GM19238 (cell line): ENCODE measurements at regions not wholly inside any gene's neighbourhood (a gene's known extent, or its start where the extent isn't known, plus 50 kb on each side); places are given as distances from the start of the nearest gene placed in this dataset.
"Not testable (repeated sequence)": the region's sequence is repeated elsewhere in the genome, so short reads cannot be mapped to it uniquely, and the experiment has no call there.

Experiments used
- DNase-seq: peaks from one replicate; pipeline ENCODE4 v3.0.0; 2011; ENCODE audit warnings: low spot score; ENCODE audit not compliant: insufficient read length

- no peak for DNase-seq
Observed at GRCh38 chr6:91961236-91961635, 1374.4 kb upstream of the MAP3K7 start.

GRCh38 chr6:91941838-91942237 lies 1355.0 kb upstream of the MAP3K7 start:
- no peak for DNase-seq

GRCh38 chr6:91940801-91941200 lies 1353.9 kb upstream of the MAP3K7 start:
- no peak for DNase-seq

- DNase-seq = no peak
Observed at GRCh38 chr6:91926827-91927226, 1340.0 kb upstream of the MAP3K7 start.

GRCh38 chr6:91926361-91926760 lies 1339.5 kb upstream of the MAP3K7 start:
- no peak for DNase-seq

- no peak for DNase-seq
Observed at GRCh38 chr6:91911945-91912344, 1325.1 kb upstream of the MAP3K7 start.

- DNase-seq = no peak
Observed at GRCh38 chr6:91904586-91905164, 1317.8 kb upstream of the MAP3K7 start.

GRCh38 chr6:91895599-91896285 lies 1308.9 kb upstream of the MAP3K7 start:
- no peak for DNase-seq

- no peak for DNase-seq
Observed at GRCh38 chr6:91886183-91886795, 1299.4 kb upstream of the MAP3K7 start.

- DNase-seq = not testable (repeated sequence)
Observed at GRCh38 chr6:91881791-91882190, 1294.9 kb upstream of the MAP3K7 start.

GRCh38 chr6:91879386-91879995 lies 1292.6 kb upstream of the MAP3K7 start:
- no peak for DNase-seq

- DNase-seq = no peak
Observed at GRCh38 chr6:91877994-91878393, 1291.1 kb upstream of the MAP3K7 start.

GRCh38 chr6:91874971-91875370 lies 1288.1 kb upstream of the MAP3K7 start:
- DNase-seq = no peak

- DNase-seq = no peak
Observed at GRCh38 chr6:91868539-91869202, 1281.8 kb upstream of the MAP3K7 start.

GRCh38 chr6:91865889-91866288 lies 1279.0 kb upstream of the MAP3K7 start:
- DNase-seq = no peak

GRCh38 chr6:91864911-91865310 lies 1278.0 kb upstream of the MAP3K7 start:
- DNase-seq = no peak

GRCh38 chr6:91860541-91861335 lies 1273.9 kb upstream of the MAP3K7 start:
- no peak for DNase-seq

GRCh38 chr6:91852252-91852651 lies 1265.4 kb upstream of the MAP3K7 start:
- DNase-seq = no peak

GRCh38 chr6:91834813-91835212 lies 1247.9 kb upstream of the MAP3K7 start:
- DNase-seq = no peak

GRCh38 chr6:91827151-91827550 lies 1240.3 kb upstream of the MAP3K7 start:
- no peak for DNase-seq

- DNase-seq = no peak
Observed at GRCh38 chr6:91826128-91826527, 1239.3 kb upstream of the MAP3K7 start.
